Neural progenitor cell (in vitro differentiated cells): ENCODE measurements at regions not wholly inside any gene's neighbourhood (a gene's known extent, or its start where the extent isn't known, plus 50 kb on each side); places are given as distances from the start of the nearest gene placed in this dataset.
A peak's percentile ranks its signal among the peaks of the same experiment; 100 is the strongest.

Experiments
- CTCF ChIP-seq: fragments of 200-600 bp; sonication (generic); IDR thresholded peaks from 2 replicates; pipeline ENCODE4 v1.5.1; 2017; ENCODE audit warnings: antibody characterized with exemption, mild to moderate bottlenecking
- EZH2 ChIP-seq: fragments of 200-600 bp; sonication (generic); IDR thresholded peaks from 2 replicates; pipeline ENCODE4 v1.6.1; 2017; ENCODE audit warnings: antibody characterized with exemption, mild to moderate bottlenecking, moderate library complexity

- peak; percentile 59 for TF ChIP-seq CTCF
- TF ChIP-seq EZH2, result no peak
These were observed 120.7 kb upstream of the PWP1 start for GRCh38 chr12:107564946-107565345.
